Chondrocyte (in vitro differentiated cells): ENCODE measurements at regions not wholly inside any gene's neighbourhood (a gene's known extent, or its start where the extent isn't known, plus 50 kb on each side); places are given as distances from the start of the nearest gene placed in this dataset.

Experiments used
- DNase-seq: peaks from one replicate; pipeline ENCODE4 v3.0.0; 2021; ENCODE audit warnings: mixed read lengths, low spot score
- H3K27ac Mint-ChIP-seq: one replicate; pipeline ENCODE4 v1.8.0; 2021; ENCODE audit warnings: mild to moderate bottlenecking, moderate library complexity, mixed read lengths; ENCODE audit not compliant: unreplicated experiment
- H3K27me3 Mint-ChIP-seq: 2 replicates; pipeline ENCODE4 v1.8.0; 2021; ENCODE audit warnings: low read depth, mixed read lengths
- H3K36me3 Mint-ChIP-seq: 2 replicates; pipeline ENCODE4 v1.8.0; 2021; ENCODE audit warnings: low read depth, mixed read lengths
- H3K4me1 Mint-ChIP-seq: 2 replicates; pipeline ENCODE4 v1.8.0; 2021; ENCODE audit warnings: low read depth, mild to moderate bottlenecking, mixed read lengths
- H3K4me3 Mint-ChIP-seq: one replicate; pipeline ENCODE4 v1.8.0; 2021; ENCODE audit warnings: mild to moderate bottlenecking, moderate library complexity, mixed read lengths; ENCODE audit not compliant: unreplicated experiment
- H3K9me3 Mint-ChIP-seq: 2 replicates; pipeline ENCODE4 v1.8.0; 2021; ENCODE audit warnings: low read depth, mixed read lengths
- CTCF ChIP-seq: fragments of 200-600 bp; sonication (generic); IDR thresholded peaks from 2 replicates; pipeline ENCODE4 v1.5.0; 2021; ENCODE audit warnings: antibody characterized with exemption, mild to moderate bottlenecking, moderate library complexity

GRCh38 chr2:138124521-138124920 is 160.2 kb downstream of the HNMT start:
- H3K4me3 Mint-ChIP-seq: no peak overlapping the region
- no peaks in the 10 kb centered on the region for H3K36me3 Mint-ChIP-seq
- H3K4me1 Mint-ChIP-seq: no peaks in the 10 kb centered on the region
- no peak overlapping the region for H3K27ac Mint-ChIP-seq
- TF ChIP-seq CTCF: no peak
- H3K9me3 Mint-ChIP-seq: no peaks in the 10 kb centered on the region
- no peak for DNase-seq
- H3K27me3 Mint-ChIP-seq: peaks cover 16% of the 10 kb centered on the region

- no peak overlapping the region for H3K27ac Mint-ChIP-seq
- DNase-seq: no peak
- H3K4me3 Mint-ChIP-seq: no peak overlapping the region
- H3K27me3 Mint-ChIP-seq: peaks cover 16% of the 10 kb centered on the region
- no peaks in the 10 kb centered on the region for H3K4me1 Mint-ChIP-seq
- H3K9me3 Mint-ChIP-seq: no peaks in the 10 kb centered on the region
- H3K36me3 Mint-ChIP-seq: no peaks in the 10 kb centered on the region
- no peak for TF ChIP-seq CTCF
These were observed 161.3 kb downstream of the HNMT start for GRCh38 chr2:138125306-138126288.

- no peak overlapping the region for H3K4me3 Mint-ChIP-seq
- no peaks in the 10 kb centered on the region for H3K9me3 Mint-ChIP-seq
- no peak for TF ChIP-seq CTCF
- no peak for DNase-seq
- H3K36me3 Mint-ChIP-seq: no peaks in the 10 kb centered on the region
- H3K4me1 Mint-ChIP-seq: no peaks in the 10 kb centered on the region
- H3K27me3 Mint-ChIP-seq: peaks cover 21% of the 10 kb centered on the region
- no peak overlapping the region for H3K27ac Mint-ChIP-seq
These were observed 167.8 kb downstream of the HNMT start for GRCh38 chr2:138132108-138132507.

- no peak for DNase-seq
- Mint-ChIP-seq H3K27me3 (peaks cover 7% of the 10 kb centered on the region), H3K36me3 (no peaks in the 10 kb centered on the region), H3K4me3 (no peak overlapping the region), H3K9me3 (peaks cover 3% of the 10 kb centered on the region), H3K27ac (no peak overlapping the region), H3K4me1 (no peaks in the 10 kb centered on the region)
- no peak for TF ChIP-seq CTCF
These were observed 173.7 kb downstream of the HNMT start for GRCh38 chr2:138137949-138138348.

GRCh38 chr2:138147796-138148195 is 183.5 kb downstream of the HNMT start:
- Mint-ChIP-seq H3K27ac (no peak overlapping the region), H3K27me3 (no peaks in the 10 kb centered on the region), H3K4me1 (no peaks in the 10 kb centered on the region), H3K36me3 (peaks cover 2% of the 10 kb centered on the region), H3K9me3 (no peaks in the 10 kb centered on the region), H3K4me3 (no peak overlapping the region)
- no peak for TF ChIP-seq CTCF
- no peak for DNase-seq
